Ascending aorta (tissue), 2 donors: ENCODE measurements at regions not wholly inside any gene's neighbourhood (a gene's known extent, or its start where the extent isn't known, plus 50 kb on each side); places are given as distances from the start of the nearest gene placed in this dataset.

Experiments
- DNase-seq, 2 donors: peaks; one replicate each; pipeline ENCODE4 v3.0.0-alpha.2; 2019; ENCODE audit warnings: low spot score in 2 of 2
- H3K27ac ChIP-seq, 2 donors: fragments of 200-600 bp; sonication (generic); one replicate each; pipeline ENCODE4 v1.5.1; 2016 to 2017; ENCODE audit warnings: mild to moderate bottlenecking in 1 of 2
- H3K27me3 ChIP-seq: fragments of 200-600 bp; sonication (generic); one replicate; pipeline ENCODE4 v1.5.1; 2017
- H3K36me3 ChIP-seq, 2 donors: fragments of 200-600 bp; sonication (generic); one replicate each; pipeline ENCODE4 v1.5.1; 2016
- H3K4me1 ChIP-seq, 2 donors: fragments of 200-600 bp; sonication (generic); one replicate each; pipeline ENCODE4 v1.5.1; 2016 to 2017; ENCODE audit warnings: mild to moderate bottlenecking in 1 of 2
- H3K4me3 ChIP-seq, 2 donors: fragments of 200-600 bp; sonication (generic); one replicate each; pipeline ENCODE4 v1.5.1; 2016 to 2017; ENCODE audit warnings: mild to moderate bottlenecking in 1 of 2
- H3K9me3 ChIP-seq, 2 donors: fragments of 200-600 bp; sonication (generic); one replicate each; pipeline ENCODE4 v1.5.1; 2016
- CTCF ChIP-seq, 3 experiments: fragments of 200-600 bp in 2 of 3; fragments of 450-650 bp in 1 of 3; sonication (generic) in 2 of 3; IDR thresholded peaks; one replicate each; pipeline ENCODE4 v1.5.1; 2016 to 2019; ENCODE audit warnings: antibody characterized with exemption in 3 of 3, mild to moderate bottlenecking in 1 of 3, moderate library complexity in 1 of 3
- intact Hi-C: fragments of 100-400 bp; cut with DNase I; formaldehyde crosslinking; loops from one replicate; pipeline ENCODE4 v1.15.1; 2023

DNA sequence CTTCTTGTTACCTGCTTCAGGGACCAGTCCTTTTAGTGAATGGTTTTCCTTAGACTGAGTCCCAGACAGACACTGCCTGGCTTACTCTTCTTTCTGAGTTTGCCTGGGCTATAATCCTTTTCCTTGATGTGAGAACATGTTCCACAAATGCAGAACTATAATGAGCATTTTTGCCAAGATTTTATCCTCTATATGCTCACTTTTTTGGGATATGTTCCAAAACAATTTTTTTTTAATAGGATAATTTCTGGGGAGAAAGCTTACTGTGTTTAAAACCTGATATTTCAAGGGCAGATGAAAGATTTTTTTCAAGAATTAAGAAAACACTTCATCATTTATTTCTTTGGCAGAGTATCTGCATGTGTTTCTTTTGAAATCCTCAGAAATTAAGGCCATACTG, 110.0 kb upstream of the TENM4 start:
- Histone ChIP-seq H3K36me3 (no peaks in the 10 kb centered on the region), H3K4me1 (no peaks in the 10 kb centered on the region), H3K9me3 (no peaks in the 10 kb centered on the region), H3K4me3 (no peak overlapping the region), H3K27ac (no peak overlapping the region), H3K27me3 (no peaks in the 10 kb centered on the region)
- intact Hi-C loops, result no loop called here
- TF ChIP-seq CTCF (IDR thresholded peaks at IDR 0.05), result no peak
- DNase-seq, result no peak

GRCh38 chr11:79547256-79547655, 106.4 kb upstream of the TENM4 start:
- Histone ChIP-seq H3K4me3 (no peak overlapping the region), H3K27me3 (no peaks in the 10 kb centered on the region), H3K36me3 (no peaks in the 10 kb centered on the region), H3K27ac (no peak overlapping the region), H3K4me1 (no peaks in the 10 kb centered on the region), H3K9me3 (no peaks in the 10 kb centered on the region)
- no peak for TF ChIP-seq CTCF (IDR thresholded peaks at IDR 0.05)
- DNase-seq, result no peak
- intact Hi-C loops, result no loop called here

GRCh38 chr11:79546351-79546750, 105.5 kb upstream of the TENM4 start:
- intact Hi-C loops, result no loop called here

DNA sequence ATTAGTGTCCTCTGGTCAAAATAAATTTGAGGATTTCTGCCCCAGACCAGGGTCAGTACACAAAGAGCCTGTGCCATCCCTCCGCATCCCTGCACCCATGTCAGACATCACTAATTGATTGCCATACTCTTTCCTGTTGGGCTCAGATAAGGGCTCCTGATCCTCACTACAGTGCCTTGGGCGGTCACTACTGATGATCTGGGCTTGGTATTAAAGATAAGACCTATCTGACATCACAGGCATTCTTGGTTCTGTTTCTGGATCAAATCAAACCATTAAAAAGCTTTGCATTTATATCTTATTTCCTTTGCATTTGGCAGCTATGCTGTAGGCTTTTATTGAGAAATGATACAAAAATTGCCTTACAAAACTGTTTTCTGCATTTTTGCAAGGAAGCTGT, 103.5 kb upstream of the TENM4 start:
- H3K36me3 ChIP-seq, result no peaks in the 10 kb centered on the region

More at GRCh38 chr11:79546351-79546750, 105.5 kb upstream of the TENM4 start:
- TF ChIP-seq CTCF (IDR thresholded peaks at IDR 0.05), result no peak
- no peak overlapping the region for H3K4me3 ChIP-seq
- no peak for DNase-seq
- no peaks in the 10 kb centered on the region for H3K36me3 ChIP-seq
- no peaks in the 10 kb centered on the region for H3K9me3 ChIP-seq
- H3K27me3 ChIP-seq, result no peaks in the 10 kb centered on the region
- H3K27ac ChIP-seq, result no peak overlapping the region
- H3K4me1 ChIP-seq, result no peaks in the 10 kb centered on the region

DNA sequence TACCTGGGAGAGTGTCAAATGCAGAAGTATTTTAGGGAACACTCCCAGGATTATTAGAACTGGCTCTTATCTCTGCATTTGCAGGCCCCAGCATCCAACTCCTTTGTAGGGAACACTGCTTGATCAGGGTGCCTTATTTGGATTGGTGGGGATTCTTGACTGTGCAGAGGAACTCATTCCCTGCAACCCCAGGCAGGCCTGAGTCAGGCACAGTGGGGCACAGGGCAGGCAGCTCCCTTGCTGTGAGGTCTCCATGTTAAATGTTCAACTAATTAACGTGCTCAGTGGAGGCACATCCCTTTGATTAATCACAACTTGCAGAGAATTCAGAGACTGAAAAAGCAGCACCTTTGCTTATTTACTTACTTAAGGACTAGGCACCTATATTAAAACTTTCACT, 102.3 kb upstream of the TENM4 start:
- intact Hi-C loops, result no loop called here
- DNase-seq, result no peak
- Histone ChIP-seq H3K27me3 (no peaks in the 10 kb centered on the region), H3K4me1 (no peaks in the 10 kb centered on the region), H3K27ac (no peak overlapping the region), H3K36me3 (no peaks in the 10 kb centered on the region), H3K9me3 (no peaks in the 10 kb centered on the region), H3K4me3 (no peak overlapping the region)
- TF ChIP-seq CTCF (IDR thresholded peaks at IDR 0.05), result no peak

More for the DNA sequence above, 103.5 kb upstream of the TENM4 start:
- Histone ChIP-seq H3K4me3 (no peak overlapping the region), H3K4me1 (no peaks in the 10 kb centered on the region), H3K27me3 (no peaks in the 10 kb centered on the region), H3K27ac (no peak overlapping the region), H3K9me3 (no peaks in the 10 kb centered on the region)
- intact Hi-C loops, result no loop called here
- DNase-seq, result no peak
- no peak for TF ChIP-seq CTCF (IDR thresholded peaks at IDR 0.05)

- Histone ChIP-seq H3K27me3 (no peaks in the 10 kb centered on the region), H3K9me3 (no peaks in the 10 kb centered on the region), H3K36me3 (no peaks in the 10 kb centered on the region), H3K4me1 (no peaks in the 10 kb centered on the region), H3K27ac (no peak overlapping the region), H3K4me3 (no peak overlapping the region)
- TF ChIP-seq CTCF (IDR thresholded peaks at IDR 0.05), result no peak
- intact Hi-C loops, result no loop called here
- DNase-seq, result no peak
These were observed 100.6 kb upstream of the TENM4 start for GRCh38 chr11:79541466-79541865.
